B cell (primary cell): ENCODE measurements at regions not wholly inside any gene's neighbourhood (a gene's known extent, or its start where the extent isn't known, plus 50 kb on each side); places are given as distances from the start of the nearest gene placed in this dataset.

Experiments
- ATAC-seq: fragments of 200-7000 bp; cut with Tn5 transposase; one replicate; pipeline ENCODE4 v1.10.0; 2021; ENCODE audit warnings: low read depth, mild to moderate bottlenecking, moderate number of reproducible peaks, moderate library complexity
- CTCF ChIA-PET: fragments of 350-600 bp; sonication (Branson Sonifier 250); formaldehyde crosslinking; loops from one replicate; lab custom pipeline; 2021; ENCODE audit warnings: antibody characterized with exemption, inconsistent platforms; lab: Charles Lee
- POLR2A ChIA-PET: fragments of 350-600 bp; sonication (Branson Sonifier 250); formaldehyde crosslinking; loops from one replicate; lab custom pipeline; 2021; ENCODE audit warnings: antibody characterized with exemption; lab: Charles Lee
- DNase-seq: peaks from one replicate; pipeline ENCODE4 v3.0.0; 2013
- H2AFZ ChIP-seq: 2 replicates; pipeline ENCODE4 v1.6.1; 2012; ENCODE audit warnings: mild to moderate bottlenecking, low read depth, low read length; ENCODE audit not compliant: insufficient read depth, poor library complexity, severe bottlenecking
- H3K27ac ChIP-seq, 2 donors: 1 replicate in 1 of 2; 2 replicates in 1 of 2; pipeline ENCODE4 v1.5.1; 2012 to 2013; ENCODE audit warnings: low read length in 2 of 2, mild to moderate bottlenecking in 2 of 2, moderate library complexity in 1 of 2
- H3K27me3 ChIP-seq, 4 experiments: fragments of 200-600 bp in 1 of 4; sonication (generic) in 1 of 4; replicated peaks in 1 of 4; 1 replicate in 2 of 4; 2 replicates in 2 of 4; pipeline versions ENCODE4 v1.6.1 to v1.7.0; 2013 to 2016; ENCODE audit warnings: low read length in 3 of 4, mild to moderate bottlenecking in 2 of 4, mixed read lengths in 1 of 4, moderate library complexity in 1 of 4; ENCODE audit not compliant: insufficient read depth in 4 of 4, control insufficient read depth in 3 of 4; ENCODE audit errors: control extremely low read depth in 1 of 4
- H3K36me3 ChIP-seq, 2 experiments: replicated peaks in 1 of 2; 1 replicate in 1 of 2; 2 replicates in 1 of 2; pipeline versions ENCODE4 v1.6.1 to v1.7.1; 2013; ENCODE audit warnings: low read length in 1 of 2; ENCODE audit not compliant: insufficient read depth in 2 of 2, control insufficient read depth in 1 of 2; ENCODE audit errors: control extremely low read depth in 1 of 2, extremely low read depth in 1 of 2
- H3K4me1 ChIP-seq, 2 donors: fragments of 200-600 bp in 1 of 2; sonication (generic) in 1 of 2; 1 replicate in 1 of 2; 2 replicates in 1 of 2; pipeline versions ENCODE4 v1.5.1 to v1.6.1; 2013 to 2017; ENCODE audit warnings: low read length in 2 of 2; ENCODE audit not compliant: control insufficient read depth in 2 of 2, insufficient read depth in 2 of 2
- H3K4me2 ChIP-seq: replicated peaks from 2 replicates; pipeline ENCODE3; 2012; ENCODE audit warnings: mild to moderate bottlenecking, low read depth, low read length; ENCODE audit not compliant: poor library complexity, severe bottlenecking
- H3K4me3 ChIP-seq, 5 experiments: fragments of 200-600 bp in 1 of 5; sonication (generic) in 1 of 5; 1 replicate in 3 of 5; 2 replicates in 2 of 5; pipeline versions ENCODE4 v1.5.1 to v1.7.0; 2011 to 2016; ENCODE audit warnings: low read length in 4 of 5, mild to moderate bottlenecking in 4 of 5, low read depth in 2 of 5, control low read depth in 1 of 5, moderate library complexity in 1 of 5; ENCODE audit not compliant: insufficient read depth in 1 of 5; ENCODE audit errors: control extremely low read depth in 1 of 5, extremely low read depth in 1 of 5
- H3K79me2 ChIP-seq: fragments of 200-600 bp; sonication (generic); one replicate; pipeline ENCODE4 v1.6.0; 2016; ENCODE audit warnings: low read length; ENCODE audit not compliant: control insufficient read depth, insufficient read depth
- H3K9ac ChIP-seq: fragments of 200-600 bp; sonication (generic); 2 replicates; pipeline ENCODE4 v1.6.1; 2017; ENCODE audit warnings: mild to moderate bottlenecking, low read length, moderate library complexity
- H3K9me3 ChIP-seq, 3 donors: one replicate each; pipeline versions ENCODE4 v1.6.1 to v1.7.1; 2013; ENCODE audit warnings: low read length in 2 of 3; ENCODE audit not compliant: control insufficient read depth in 2 of 3, insufficient read depth in 1 of 3; ENCODE audit errors: control extremely low read depth in 1 of 3
- H4K20me1 ChIP-seq: 2 replicates; pipeline ENCODE4 v1.6.0; 2012; ENCODE audit warnings: mild to moderate bottlenecking, low read length; ENCODE audit not compliant: insufficient read depth, control insufficient read depth, poor library complexity, severe bottlenecking
- H3K27ac Mint-ChIP-seq: one replicate; pipeline ENCODE4 v1.8.0; 2021; ENCODE audit warnings: mixed read lengths
- H3K27me3 Mint-ChIP-seq: one replicate; pipeline ENCODE4 v1.8.0; 2021; ENCODE audit warnings: mixed read lengths
- H3K4me1 Mint-ChIP-seq: one replicate; pipeline ENCODE4 v1.8.0; 2021; ENCODE audit warnings: mixed read lengths
- H3K4me3 Mint-ChIP-seq: one replicate; pipeline ENCODE4 v1.8.0; 2021; ENCODE audit warnings: mixed read lengths
- H3K9me3 Mint-ChIP-seq: one replicate; pipeline ENCODE4 v1.8.0; 2022; ENCODE audit warnings: mixed read lengths; ENCODE audit not compliant: insufficient read depth
- CTCF ChIP-seq: fragments of 200-600 bp; IDR thresholded peaks from one replicate; pipeline ENCODE4 v1.8.0; 2022; ENCODE audit warnings: antibody characterized with exemption, mild to moderate bottlenecking
- EZH2 ChIP-seq: IDR thresholded peaks from 2 replicates; pipeline ENCODE4 v1.6.1; 2012; ENCODE audit warnings: borderline replicate concordance, low read depth, mild to moderate bottlenecking, moderate library complexity, low read length; ENCODE audit not compliant: insufficient read depth, poor library complexity, severe bottlenecking
- WGBS: methylation state at CpG from one replicate; pipeline ENCODE4 v1.1.5; 2013; ENCODE audit warnings: missing lambda C conversion rate; ENCODE audit not compliant: insufficient coverage; 5-methylcytosine and 5-hydroxymethylcytosine counted together
- intact Hi-C: fragments of 100-400 bp; cut with micrococcal nuclease; formaldehyde crosslinking; loops from one replicate; pipeline ENCODE4 v1.10.0; 2022

DNA sequence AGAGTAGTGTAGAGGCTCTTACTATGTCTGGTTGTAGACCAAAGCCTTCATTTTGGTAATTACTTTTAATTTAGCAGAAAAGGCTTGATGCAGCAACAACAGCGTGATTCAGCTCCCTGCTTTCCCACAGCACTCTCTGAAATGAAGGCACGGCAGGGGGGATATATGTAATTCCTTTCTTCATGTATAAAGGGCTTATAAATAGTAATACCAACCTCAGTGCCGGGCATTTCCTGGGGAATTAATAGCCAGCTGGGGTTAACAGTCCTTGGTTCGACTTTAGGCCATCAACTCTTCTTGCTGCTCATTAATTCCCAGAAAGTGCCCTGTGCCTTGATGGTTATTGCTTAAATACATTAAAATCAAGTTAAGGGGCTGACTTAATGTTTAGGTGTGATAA lies 669.0 kb downstream of the ZNF674 start:
- no peak overlapping the region for H3K4me3 ChIP-seq
- Mint-ChIP-seq H3K27me3 (no peaks in the 10 kb centered on the region), H3K4me3 (no peak overlapping the region), H3K9me3 (no peaks in the 10 kb centered on the region), H3K27ac (no peak overlapping the region), H3K4me1 (no peaks in the 10 kb centered on the region)
- no peak for TF ChIP-seq EZH2
- TF ChIP-seq CTCF = no peak
- no peak overlapping the region for H3K4me2 ChIP-seq
- POLR2A ChIA-PET = no interaction called here
- H3K4me1 ChIP-seq = no peaks in the 10 kb centered on the region
- no peaks in the 10 kb centered on the region for H3K36me3 ChIP-seq
- H3K27me3 ChIP-seq = no peaks in the 10 kb centered on the region
- ATAC-seq = no peak
- H3K9ac ChIP-seq = no peak overlapping the region
- no peak overlapping the region for H2AFZ ChIP-seq
- intact Hi-C loops = no loop called here
- H4K20me1 ChIP-seq = no peaks in the 10 kb centered on the region
- WGBS = no CpG with 5 or more reads among the region's 4 CpGs
- CTCF ChIA-PET = no interaction called here
- no peaks in the 10 kb centered on the region for H3K79me2 ChIP-seq
- H3K27ac ChIP-seq = no peak overlapping the region
- H3K9me3 ChIP-seq = no peaks in the 10 kb centered on the region
- DNase-seq = no peak

- Histone ChIP-seq H4K20me1 (no peaks in the 10 kb centered on the region), H3K9ac (no peak overlapping the region), H3K4me2 (no peak overlapping the region), H3K27ac (no peak overlapping the region), H3K27me3 (no peaks in the 10 kb centered on the region), H3K79me2 (no peaks in the 10 kb centered on the region), H3K9me3 (no peaks in the 10 kb centered on the region), H2AFZ (no peak overlapping the region), H3K36me3 (no peaks in the 10 kb centered on the region), H3K4me3 (no peak overlapping the region), H3K4me1 (no peaks in the 10 kb centered on the region)
- POLR2A ChIA-PET = no interaction called here
- Mint-ChIP-seq H3K4me3 (no peak overlapping the region), H3K27me3 (no peaks in the 10 kb centered on the region), H3K27ac (no peak overlapping the region), H3K9me3 (no peaks in the 10 kb centered on the region), H3K4me1 (no peaks in the 10 kb centered on the region)
- WGBS = no CpG with 5 or more reads among the region's 3 CpGs
- no peak for ATAC-seq
- TF ChIP-seq CTCF = no peak
- no peak for TF ChIP-seq EZH2
- intact Hi-C loops = no loop called here
- CTCF ChIA-PET = no interaction called here
- DNase-seq = no peak
Observed at GRCh38 chrX:45873781-45874180, 671.4 kb downstream of the ZNF674 start.
